ENCODE measurements at regions not wholly inside any gene's neighbourhood (a gene's known extent, or its start where the extent isn't known, plus 50 kb on each side); places are given as distances from the start of the nearest gene placed in this dataset.

DNA sequence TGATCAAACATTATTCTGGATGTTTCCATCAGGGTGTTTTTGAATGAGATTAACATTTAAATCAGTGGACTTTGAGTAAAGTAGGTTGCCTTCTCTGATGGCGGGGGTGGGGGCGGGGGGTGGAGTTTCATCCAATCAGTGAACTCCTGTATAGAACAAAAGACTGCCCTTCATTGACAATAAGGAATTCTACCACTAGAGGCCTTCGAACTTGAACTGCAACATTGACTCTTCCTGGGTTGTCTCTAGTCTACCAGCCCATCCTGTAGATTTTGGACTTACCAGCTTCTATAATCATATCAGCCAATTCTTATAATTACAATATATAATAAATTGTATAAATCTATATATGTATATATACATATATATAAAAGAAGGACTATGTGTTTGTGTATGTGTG lies 520.4 kb upstream of the CXADR start:
- Histone ChIP-seq H3K9me2 (ENCODE audit: insufficient read depth) (no peaks in the 10 kb centered on the region), H3K9ac (no peak overlapping the region), H3K27ac (no peak overlapping the region), H3K36me3 (ENCODE audit: low read depth) (no peaks in the 10 kb centered on the region), H2AFZ (no peak overlapping the region), H3K4me2 (ENCODE audit: unreplicated experiment) (no peak overlapping the region), H3K4me1 (ENCODE audit: insufficient read depth) (no peaks in the 10 kb centered on the region), H3K4me3 (no peak overlapping the region), H4K20me1 (ENCODE audit: insufficient read depth) (no peaks in the 10 kb centered on the region), H3K27me3 (replicated peaks; ENCODE audit: insufficient read depth) (no peaks in the 10 kb centered on the region), H3K79me2 (ENCODE audit: insufficient read depth) (no peaks in the 10 kb centered on the region), H3F3A (ENCODE audit: insufficient read depth) (no peaks in the 10 kb centered on the region), H3K9me3 (ENCODE audit: low read depth) (peaks cover 4% of the 10 kb centered on the region)
- in situ Hi-C loops (cut with MboI) = no loop called here
- DNase-seq = no peak
- no peak for TF ChIP-seq EZH2 (IDR thresholded peaks at IDR 0.05; ENCODE audit: insufficient read depth, poor library complexity, severe bottlenecking)
- TF ChIP-seq EZH2phosphoT487 (IDR thresholded peaks at IDR 0.05; ENCODE audit: insufficient read depth, low read depth) = no peak
- WGBS, 2 experiments (ENCODE audit: low coverage in 1 of 2, low lambda C conversion rate in 2 of 2, missing lambda C conversion rate in 2 of 2) = 90 to 98% methylated on average over 3 of the region's 3 CpGs

- TF ChIP-seq EZH2phosphoT487 (IDR thresholded peaks at IDR 0.05; ENCODE audit: insufficient read depth, low read depth) (no peak), EZH2 (IDR thresholded peaks at IDR 0.05; ENCODE audit: insufficient read depth, poor library complexity, severe bottlenecking) (no peak)
- 98 to 100% methylated on average over 3 of the region's 3 CpGs for WGBS, 2 experiments (ENCODE audit: low coverage in 1 of 2, low lambda C conversion rate in 2 of 2, missing lambda C conversion rate in 2 of 2)
- Histone ChIP-seq H3K27me3 (replicated peaks; ENCODE audit: insufficient read depth) (no peaks in the 10 kb centered on the region), H3K9me2 (ENCODE audit: insufficient read depth) (no peaks in the 10 kb centered on the region), H2AFZ (no peak overlapping the region), H4K20me1 (ENCODE audit: insufficient read depth) (no peaks in the 10 kb centered on the region), H3K27ac (no peak overlapping the region), H3K36me3 (ENCODE audit: low read depth) (no peaks in the 10 kb centered on the region), H3K4me1 (ENCODE audit: insufficient read depth) (no peaks in the 10 kb centered on the region), H3F3A (ENCODE audit: insufficient read depth) (no peaks in the 10 kb centered on the region), H3K79me2 (ENCODE audit: insufficient read depth) (no peaks in the 10 kb centered on the region), H3K4me3 (no peak overlapping the region), H3K9me3 (ENCODE audit: low read depth) (peaks cover 4% of the 10 kb centered on the region), H3K9ac (no peak overlapping the region), H3K4me2 (ENCODE audit: unreplicated experiment) (no peak overlapping the region)
- DNase-seq = no peak
- in situ Hi-C loops (cut with MboI) = no loop called here
These were observed 519.3 kb upstream of the CXADR start for GRCh38 chr21:16993416-16994038.

GRCh38 chr21:17002594-17003257 lies 510.1 kb upstream of the CXADR start:
- Histone ChIP-seq H3K27ac (peak overlapping the region; percentile 46), H4K20me1 (ENCODE audit: insufficient read depth) (no peaks in the 10 kb centered on the region), H3K4me3 (peak overlapping the region; percentile 70; the same call in 1 of the 2 replicates), H3K4me1 (ENCODE audit: insufficient read depth) (peaks cover 25% of the 10 kb centered on the region), H3K4me2 (ENCODE audit: unreplicated experiment) (peak overlapping the region; percentile 85), H3K79me2 (ENCODE audit: insufficient read depth) (no peaks in the 10 kb centered on the region), H3K9me3 (ENCODE audit: low read depth) (no peaks in the 10 kb centered on the region), H3K36me3 (ENCODE audit: low read depth) (no peaks in the 10 kb centered on the region), H3K9ac (no peak overlapping the region), H3K9me2 (ENCODE audit: insufficient read depth) (no peaks in the 10 kb centered on the region), H3K27me3 (replicated peaks; ENCODE audit: insufficient read depth) (no peaks in the 10 kb centered on the region), H2AFZ (no peak overlapping the region), H3F3A (ENCODE audit: insufficient read depth) (peaks cover 25% of the 10 kb centered on the region)
- no peak for DNase-seq
- in situ Hi-C loops (cut with MboI) = no loop called here
- no peak for TF ChIP-seq EZH2 (IDR thresholded peaks at IDR 0.05; ENCODE audit: insufficient read depth, poor library complexity, severe bottlenecking)
- no peak for TF ChIP-seq EZH2phosphoT487 (IDR thresholded peaks at IDR 0.05; ENCODE audit: insufficient read depth, low read depth)
- 79 to 81% methylated on average over 4 of the region's 4 CpGs for WGBS, 2 experiments (ENCODE audit: low coverage in 1 of 2, low lambda C conversion rate in 2 of 2, missing lambda C conversion rate in 2 of 2)

GRCh38 chr21:17003258-17003615 lies 509.6 kb upstream of the CXADR start:
- no peaks in the 10 kb centered on the region for H3K27me3 ChIP-seq (replicated peaks; ENCODE audit: insufficient read depth)
- in situ Hi-C loops (cut with MboI) = no loop called here
- no peaks in the 10 kb centered on the region for H3K79me2 ChIP-seq (ENCODE audit: insufficient read depth)
- peak overlapping the region; percentile 85 for H3K4me2 ChIP-seq (ENCODE audit: unreplicated experiment)
- no peaks in the 10 kb centered on the region for H4K20me1 ChIP-seq (ENCODE audit: insufficient read depth)
- no peaks in the 10 kb centered on the region for H3K9me3 ChIP-seq (ENCODE audit: low read depth)
- peak overlapping the region; percentile 70 for H3K4me3 ChIP-seq
- no peaks in the 10 kb centered on the region for H3K36me3 ChIP-seq (ENCODE audit: low read depth)
- H3K9ac ChIP-seq = peak overlapping the region; percentile 55; the same call in 1 of the 2 replicates
- peaks cover 25% of the 10 kb centered on the region for H3F3A ChIP-seq (ENCODE audit: insufficient read depth)
- H3K27ac ChIP-seq = peak overlapping the region; percentile 46
- no peak for TF ChIP-seq EZH2phosphoT487 (IDR thresholded peaks at IDR 0.05; ENCODE audit: insufficient read depth, low read depth)
- TF ChIP-seq EZH2 (IDR thresholded peaks at IDR 0.05; ENCODE audit: insufficient read depth, poor library complexity, severe bottlenecking) = no peak
- no peak overlapping the region for H2AFZ ChIP-seq
- WGBS, 2 experiments (ENCODE audit: low coverage in 1 of 2, low lambda C conversion rate in 2 of 2, missing lambda C conversion rate in 2 of 2) = 4 to 9% methylated on average over 1 of the region's 1 CpG
- peaks cover 25% of the 10 kb centered on the region for H3K4me1 ChIP-seq (ENCODE audit: insufficient read depth)
- DNase-seq = peak; percentile 75
- no peaks in the 10 kb centered on the region for H3K9me2 ChIP-seq (ENCODE audit: insufficient read depth)

Data from GM23248 (cell line).